ENCODE measurements at regions not wholly inside any gene's neighbourhood (a gene's known extent, or its start where the extent isn't known, plus 50 kb on each side); places are given as distances from the start of the nearest gene placed in this dataset.

GRCh38 chr2:240347949-240348500 lies 87.4 kb upstream of the GPC1 start:
- intact Hi-C loops (cut with DNase I), result no loop called here
- H3K27me3 ChIP-seq, result no peaks in the 10 kb centered on the region
- DNase-seq, result no peak

DNA sequence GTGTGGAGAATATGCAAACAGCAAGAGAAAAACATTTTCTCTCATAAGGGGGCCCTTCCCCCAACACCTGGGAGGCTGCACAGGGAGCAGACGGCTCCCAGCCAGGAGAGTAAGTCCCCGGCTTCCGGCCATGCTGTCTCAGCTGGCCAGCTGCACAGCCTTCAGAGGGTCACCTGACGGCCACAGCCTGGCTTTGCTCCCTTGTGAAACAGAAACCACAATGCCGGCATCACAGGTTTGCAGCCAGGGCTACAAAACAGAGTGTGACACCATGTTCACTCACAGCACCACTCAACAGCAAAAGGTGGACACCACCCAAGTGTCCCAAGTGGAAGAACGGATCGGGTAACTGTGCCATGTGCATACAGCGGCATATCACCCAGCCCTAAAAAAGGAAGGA lies 86.9 kb upstream of the GPC1 start:
- no peaks in the 10 kb centered on the region for H3K4me1 ChIP-seq
- H3K27ac ChIP-seq, result no peak overlapping the region
- TF ChIP-seq CTCF (IDR thresholded peaks at IDR 0.05), result no peak
- no peaks in the 10 kb centered on the region for H3K27me3 ChIP-seq
- intact Hi-C loops (cut with DNase I), result no loop called here
- H3K36me3 ChIP-seq, result no peaks in the 10 kb centered on the region
- no peak overlapping the region for H3K4me3 ChIP-seq
- H3K9me3 ChIP-seq, result no peaks in the 10 kb centered on the region
- H3K9ac ChIP-seq (ENCODE audit: low read depth in 2 of 2, low read length in 2 of 2), result no peak overlapping the region
- DNase-seq, result no peak

More at GRCh38 chr2:240347949-240348500, 87.4 kb upstream of the GPC1 start:
- Histone ChIP-seq H3K36me3 (no peaks in the 10 kb centered on the region), H3K4me3 (no peak overlapping the region), H3K27ac (no peak overlapping the region), H3K9ac (ENCODE audit: low read depth in 2 of 2, low read length in 2 of 2) (no peak overlapping the region), H3K4me1 (no peaks in the 10 kb centered on the region), H3K9me3 (no peaks in the 10 kb centered on the region)
- TF ChIP-seq CTCF (IDR thresholded peaks at IDR 0.05), result no peak

DNA sequence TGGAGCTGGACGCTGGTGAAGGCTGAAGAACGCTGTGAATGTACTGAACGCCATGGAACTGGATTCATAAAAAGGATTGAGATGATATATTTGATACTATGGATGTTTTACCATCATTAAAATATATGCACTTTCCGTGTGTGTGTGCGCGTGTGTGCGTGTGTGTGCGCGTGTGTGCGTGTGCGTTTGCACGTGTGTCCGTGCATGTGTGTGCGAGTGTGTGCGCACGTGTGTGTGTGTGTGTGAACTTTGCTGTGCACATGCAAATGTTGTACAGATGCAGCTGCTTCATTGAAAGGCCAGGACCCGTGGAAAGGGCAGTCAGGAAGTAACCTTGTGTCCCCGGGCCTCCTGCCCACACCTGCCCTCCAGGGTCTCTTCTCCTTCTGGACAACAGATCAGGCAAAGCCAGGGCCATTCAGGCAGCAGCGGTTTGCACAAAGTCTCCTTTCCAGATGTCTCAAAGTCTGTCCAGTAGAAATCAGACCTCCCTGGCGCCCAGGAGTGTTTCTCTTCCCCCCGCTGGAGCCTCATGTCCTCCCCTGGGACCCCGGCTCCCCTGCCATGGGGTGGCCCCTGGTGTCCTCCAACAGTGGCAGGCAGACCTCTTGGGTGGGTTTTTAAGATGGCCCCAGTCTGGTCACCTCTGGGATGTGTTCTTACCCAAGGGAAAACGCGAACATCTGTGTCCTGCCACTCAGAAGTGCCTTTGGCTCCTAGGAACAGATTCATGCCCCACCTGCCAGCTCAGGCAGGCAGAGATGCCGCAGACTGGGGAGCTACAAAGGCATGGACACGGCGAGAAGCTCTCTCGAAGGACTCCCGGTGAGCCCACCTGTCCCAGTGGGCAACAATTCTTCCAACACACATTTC lies 86.1 kb upstream of the GPC1 start:
- intact Hi-C loops (cut with DNase I), result no loop called here
- no peak overlapping the region for H3K27ac ChIP-seq
- H3K27me3 ChIP-seq, result no peaks in the 10 kb centered on the region
- no peak overlapping the region for H3K9ac ChIP-seq (ENCODE audit: low read depth in 2 of 2, low read length in 2 of 2)
- no peak for DNase-seq
- no peaks in the 10 kb centered on the region for H3K4me1 ChIP-seq
- no peak overlapping the region for H3K4me3 ChIP-seq
- no peaks in the 10 kb centered on the region for H3K9me3 ChIP-seq
- no peak for TF ChIP-seq CTCF (IDR thresholded peaks at IDR 0.05)
- H3K36me3 ChIP-seq, result no peaks in the 10 kb centered on the region

- Histone ChIP-seq H3K4me1 (no peaks in the 10 kb centered on the region), H3K9ac (ENCODE audit: low read depth in 2 of 2, low read length in 2 of 2) (no peak overlapping the region), H3K27ac (no peak overlapping the region), H3K36me3 (no peaks in the 10 kb centered on the region), H3K4me3 (no peak overlapping the region), H3K9me3 (no peaks in the 10 kb centered on the region), H3K27me3 (no peaks in the 10 kb centered on the region)
- no peak for TF ChIP-seq CTCF (IDR thresholded peaks at IDR 0.05)
- intact Hi-C loops (cut with DNase I), result no loop called here
- DNase-seq, result no peak
Measured at GRCh38 chr2:240350006-240350355, 85.5 kb upstream of the GPC1 start.

- Histone ChIP-seq H3K9me3 (no peaks in the 10 kb centered on the region), H3K4me1 (no peaks in the 10 kb centered on the region), H3K27ac (no peak overlapping the region), H3K9ac (ENCODE audit: low read depth in 2 of 2, low read length in 2 of 2) (no peak overlapping the region), H3K4me3 (no peak overlapping the region), H3K36me3 (no peaks in the 10 kb centered on the region), H3K27me3 (no peaks in the 10 kb centered on the region)
- no peak for DNase-seq
- intact Hi-C loops (cut with DNase I), result no loop called here
- TF ChIP-seq CTCF (IDR thresholded peaks at IDR 0.05), result no peak
Measured at GRCh38 chr2:240350696-240351087, 84.8 kb upstream of the GPC1 start.

Measured in colonic mucosa (tissue), 4 donors.